Activated CD8-positive, alpha-beta T cell treated with anti-CD3 and anti-CD28 coated beads, Interleukin-2, amount 10 ng/mL, durations not matched to agents 7 days and 5 days (primary cell): ENCODE measurements at regions not wholly inside any gene's neighbourhood (a gene's known extent, or its start where the extent isn't known, plus 50 kb on each side); places are given as distances from the start of the nearest gene placed in this dataset.
A peak's percentile ranks its signal among the peaks of the same experiment; 100 is the strongest.
"Not testable (repeated sequence)": the region's sequence is repeated elsewhere in the genome, so short reads cannot be mapped to it uniquely, and the experiment has no call there.

Experiments
- ATAC-seq: fragments of 150-1000 bp; cut with Tn5 transposase; one replicate; pipeline ENCODE4 v1.10.0; 2021; ENCODE audit warnings: moderate library complexity
- CTCF ChIA-PET: fragments of 350-600 bp; sonication (Branson Sonifier 250); formaldehyde crosslinking; loops from one replicate; lab custom pipeline; 2021; ENCODE audit warnings: antibody characterized with exemption; lab: Charles Lee
- POLR2A ChIA-PET: fragments of 350-600 bp; sonication (Branson Sonifier 250); formaldehyde crosslinking; loops from one replicate; lab custom pipeline; 2021; ENCODE audit warnings: antibody characterized with exemption; lab: Charles Lee
- DNase-seq: peaks from one replicate; pipeline ENCODE4 v3.0.0-alpha.2; 2020
- H3K27ac Mint-ChIP-seq: one replicate; pipeline ENCODE4 v1.8.0; 2021; ENCODE audit warnings: mild to moderate bottlenecking, mixed read lengths
- H3K27me3 Mint-ChIP-seq: one replicate; pipeline ENCODE4 v1.8.0; 2021; ENCODE audit warnings: low read depth, mixed read lengths
- H3K36me3 Mint-ChIP-seq: one replicate; pipeline ENCODE4 v1.8.0; 2021; ENCODE audit warnings: low read depth, mixed read lengths
- H3K4me1 Mint-ChIP-seq: one replicate; pipeline ENCODE4 v1.8.0; 2021; ENCODE audit warnings: low read depth, mixed read lengths
- H3K4me3 Mint-ChIP-seq: one replicate; pipeline ENCODE4 v1.8.0; 2021; ENCODE audit warnings: mild to moderate bottlenecking, mixed read lengths
- H3K9me3 Mint-ChIP-seq: one replicate; pipeline ENCODE4 v1.8.0; 2022; ENCODE audit warnings: mixed read lengths; ENCODE audit not compliant: insufficient read depth

- Mint-ChIP-seq H3K36me3 (no peaks in the 10 kb centered on the region), H3K9me3 (no peaks in the 10 kb centered on the region), H3K4me1 (peaks cover under 1% of the 10 kb centered on the region), H3K27ac (no peak overlapping the region), H3K4me3 (no peak overlapping the region), H3K27me3 (peaks cover 3% of the 10 kb centered on the region)
- ATAC-seq: no peak
- DNase-seq: no peak
- CTCF ChIA-PET: no interaction called here
- POLR2A ChIA-PET: no interaction called here
These were observed 70.0 kb downstream of the LMO4 start for GRCh38 chr1:87398641-87399040.

GRCh38 chr1:87399264-87399663 is 70.6 kb downstream of the LMO4 start:
- Mint-ChIP-seq H3K4me1 (peaks cover 7% of the 10 kb centered on the region), H3K27ac (no peak overlapping the region), H3K4me3 (no peak overlapping the region), H3K27me3 (peaks cover 3% of the 10 kb centered on the region), H3K9me3 (no peaks in the 10 kb centered on the region), H3K36me3 (no peaks in the 10 kb centered on the region)
- ChIA-PET POLR2A (no interaction called here), CTCF (no interaction called here)
- ATAC-seq: no peak
- no peak for DNase-seq

GRCh38 chr1:87399701-87400100 is 71.0 kb downstream of the LMO4 start:
- H3K27ac Mint-ChIP-seq: no peak overlapping the region
- ATAC-seq: no peak
- peaks cover 3% of the 10 kb centered on the region for H3K27me3 Mint-ChIP-seq
- DNase-seq: no peak
- H3K4me3 Mint-ChIP-seq: no peak overlapping the region
- no peaks in the 10 kb centered on the region for H3K36me3 Mint-ChIP-seq
- H3K9me3 Mint-ChIP-seq: no peaks in the 10 kb centered on the region
- ChIA-PET CTCF (no interaction called here), POLR2A (no interaction called here)
- H3K4me1 Mint-ChIP-seq: peaks cover 11% of the 10 kb centered on the region

- CTCF ChIA-PET: no interaction called here
- DNase-seq (no peak), ATAC-seq (no peak)
- Mint-ChIP-seq H3K27me3 (peaks cover 8% of the 10 kb centered on the region), H3K27ac (no peak overlapping the region), H3K4me1 (peaks cover 20% of the 10 kb centered on the region), H3K9me3 (no peaks in the 10 kb centered on the region), H3K4me3 (no peak overlapping the region), H3K36me3 (no peaks in the 10 kb centered on the region)
- POLR2A ChIA-PET: no interaction called here
These were observed 72.1 kb downstream of the LMO4 start for GRCh38 chr1:87400813-87401212.

- CTCF ChIA-PET: no interaction called here
- H3K36me3 Mint-ChIP-seq: no peaks in the 10 kb centered on the region
- no peak overlapping the region for H3K27ac Mint-ChIP-seq
- no peaks in the 10 kb centered on the region for H3K9me3 Mint-ChIP-seq
- ATAC-seq (no peak), DNase-seq (no peak)
- no peak overlapping the region for H3K4me3 Mint-ChIP-seq
- H3K4me1 Mint-ChIP-seq: peaks cover 23% of the 10 kb centered on the region
- peaks cover 9% of the 10 kb centered on the region for H3K27me3 Mint-ChIP-seq
- POLR2A ChIA-PET: interaction anchor here (0.6 kb wide), 1 partner anchor 74 kb away, joined by 3 read pairs; the partner anchor contains the start of gene LMO4
These were observed 73.7 kb downstream of the LMO4 start for GRCh38 chr1:87402241-87403002.

DNA sequence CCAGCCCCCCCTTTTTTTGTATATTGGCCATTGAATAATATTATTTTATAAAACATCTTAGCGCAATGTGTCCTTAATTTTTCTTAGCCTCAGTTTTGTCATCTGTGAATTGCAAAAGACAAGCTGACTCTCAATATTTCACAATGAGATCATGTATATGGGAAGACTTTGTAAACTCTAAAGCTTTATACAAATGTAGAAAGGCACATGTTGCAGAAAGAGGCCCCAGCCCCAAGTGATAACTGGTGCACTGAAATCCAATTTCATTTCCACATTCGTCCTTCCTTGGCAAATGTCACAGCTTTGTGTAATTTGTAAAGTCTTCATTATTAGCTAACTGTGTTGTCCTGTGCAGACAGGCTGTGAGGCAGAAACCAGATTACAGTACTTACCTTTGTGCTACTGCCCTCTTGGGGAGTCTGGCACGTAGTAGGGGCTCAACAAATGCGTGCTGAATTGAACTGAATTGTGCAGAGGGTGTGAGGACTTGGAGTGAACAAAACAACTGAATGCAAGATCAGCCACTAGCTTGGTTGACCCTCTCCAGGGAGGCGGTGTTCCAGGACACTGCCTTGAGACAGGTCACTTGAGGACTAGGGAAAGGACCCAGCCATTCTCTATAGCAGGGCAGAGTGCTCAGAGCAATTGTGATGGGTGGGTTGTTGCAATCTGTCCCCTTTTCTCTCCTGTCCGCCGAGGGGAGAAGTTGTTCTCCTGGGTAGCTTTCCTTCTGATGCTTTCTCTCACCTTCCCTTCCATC is 74.6 kb downstream of the LMO4 start:
- H3K27me3 Mint-ChIP-seq: peaks cover 9% of the 10 kb centered on the region
- no peak for DNase-seq
- ChIA-PET CTCF (interaction anchor here (1.8 kb wide), 1 partner anchor 77 kb away, joined by 11 read pairs; no protein-coding TSS in a partner anchor), POLR2A (no interaction called here)
- H3K4me1 Mint-ChIP-seq: peaks cover 23% of the 10 kb centered on the region
- H3K4me3 Mint-ChIP-seq: no peak overlapping the region
- H3K36me3 Mint-ChIP-seq: no peaks in the 10 kb centered on the region
- no peak overlapping the region for H3K27ac Mint-ChIP-seq
- no peak for ATAC-seq
- H3K9me3 Mint-ChIP-seq: no peaks in the 10 kb centered on the region

DNA sequence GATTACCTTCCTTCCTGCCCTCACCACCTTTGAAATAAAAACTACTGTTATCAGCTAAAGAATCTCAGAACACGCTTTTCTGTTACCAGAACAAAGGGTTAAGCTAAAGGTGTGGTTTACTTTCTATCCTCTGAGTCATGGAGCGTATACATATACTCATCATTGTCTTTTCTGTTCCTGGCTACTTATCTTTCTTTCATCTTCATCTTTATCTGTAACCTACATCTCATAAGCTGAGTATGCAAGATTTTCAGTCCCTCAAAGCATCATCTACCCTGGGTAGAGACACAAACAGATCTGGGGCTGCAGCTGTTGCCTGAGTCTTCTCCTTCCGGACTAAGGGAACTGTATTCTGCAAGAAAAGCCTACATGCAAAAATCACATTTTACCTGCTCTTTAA is 75.6 kb downstream of the LMO4 start:
- H3K4me1 Mint-ChIP-seq: peaks cover 23% of the 10 kb centered on the region
- peak overlapping the region; percentile 55 for H3K27ac Mint-ChIP-seq
- peak; percentile 91 for ATAC-seq
- H3K36me3 Mint-ChIP-seq: no peaks in the 10 kb centered on the region
- H3K4me3 Mint-ChIP-seq: no peak overlapping the region
- peaks cover 9% of the 10 kb centered on the region for H3K27me3 Mint-ChIP-seq
- peak; percentile 27 for DNase-seq
- POLR2A ChIA-PET: interaction anchor here (1.7 kb wide), 1 partner anchor 75 kb away, joined by 5 read pairs; the partner anchor contains the start of gene LMO4
- CTCF ChIA-PET: interaction anchor here (1.8 kb wide), 1 partner anchor 78 kb away, joined by 11 read pairs; no protein-coding TSS in a partner anchor
- no peaks in the 10 kb centered on the region for H3K9me3 Mint-ChIP-seq

DNA sequence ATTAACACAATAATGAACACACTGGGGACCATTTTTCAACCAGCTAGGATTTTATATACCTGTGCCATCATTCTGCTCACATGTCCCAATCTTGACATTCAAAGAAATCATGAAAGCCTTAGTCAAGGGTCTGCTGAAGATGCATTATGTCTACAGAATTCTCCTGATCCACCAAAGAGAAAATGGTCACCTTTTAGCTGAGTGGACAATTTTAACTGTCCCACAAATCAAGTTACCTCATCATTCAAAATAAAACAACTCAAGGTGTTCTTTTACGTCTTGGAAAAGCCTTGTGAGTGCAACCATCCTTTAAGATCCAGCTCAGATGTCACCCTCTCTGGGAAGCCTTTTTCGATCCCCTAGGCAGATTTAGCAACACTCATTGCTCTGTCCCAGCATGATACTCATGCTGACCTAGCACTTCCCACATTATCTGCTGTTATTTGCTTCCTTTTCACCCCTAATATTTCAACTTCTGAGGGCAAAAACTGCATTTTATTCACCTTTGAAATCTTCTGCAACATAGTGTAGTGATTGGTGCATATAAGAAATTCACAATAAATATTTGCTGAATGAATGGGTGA is 80.1 kb downstream of the LMO4 start:
- H3K4me3 Mint-ChIP-seq: no peak overlapping the region
- no peaks in the 10 kb centered on the region for H3K36me3 Mint-ChIP-seq
- no peak for ATAC-seq
- H3K27ac Mint-ChIP-seq: no peak overlapping the region
- H3K9me3 Mint-ChIP-seq: no peaks in the 10 kb centered on the region
- ChIA-PET POLR2A (no interaction called here), CTCF (interaction anchor here (1.5 kb wide), 1 partner anchor 82 kb away, joined by 3 read pairs; no protein-coding TSS in a partner anchor)
- H3K27me3 Mint-ChIP-seq: peaks cover 6% of the 10 kb centered on the region
- H3K4me1 Mint-ChIP-seq: peaks cover 21% of the 10 kb centered on the region
- DNase-seq: no peak

- H3K4me3 Mint-ChIP-seq: no peak overlapping the region
- peaks cover 3% of the 10 kb centered on the region for H3K4me1 Mint-ChIP-seq
- H3K27ac Mint-ChIP-seq: no peak overlapping the region
- H3K9me3 Mint-ChIP-seq: no peaks in the 10 kb centered on the region
- peaks cover 3% of the 10 kb centered on the region for H3K27me3 Mint-ChIP-seq
- ATAC-seq (no peak), DNase-seq (no peak)
- H3K36me3 Mint-ChIP-seq: no peaks in the 10 kb centered on the region
- POLR2A ChIA-PET: no interaction called here
- CTCF ChIA-PET: no interaction called here
These were observed 82.2 kb downstream of the LMO4 start for GRCh38 chr1:87410776-87411480.

GRCh38 chr1:87413846-87414245 is 85.2 kb downstream of the LMO4 start:
- H3K27ac Mint-ChIP-seq, H3K9me3 Mint-ChIP-seq, H3K27me3 Mint-ChIP-seq, H3K4me1 Mint-ChIP-seq, H3K4me3 Mint-ChIP-seq, CTCF ChIA-PET, H3K36me3 Mint-ChIP-seq, DNase-seq, POLR2A ChIA-PET, ATAC-seq: not testable (repeated sequence)

DNA sequence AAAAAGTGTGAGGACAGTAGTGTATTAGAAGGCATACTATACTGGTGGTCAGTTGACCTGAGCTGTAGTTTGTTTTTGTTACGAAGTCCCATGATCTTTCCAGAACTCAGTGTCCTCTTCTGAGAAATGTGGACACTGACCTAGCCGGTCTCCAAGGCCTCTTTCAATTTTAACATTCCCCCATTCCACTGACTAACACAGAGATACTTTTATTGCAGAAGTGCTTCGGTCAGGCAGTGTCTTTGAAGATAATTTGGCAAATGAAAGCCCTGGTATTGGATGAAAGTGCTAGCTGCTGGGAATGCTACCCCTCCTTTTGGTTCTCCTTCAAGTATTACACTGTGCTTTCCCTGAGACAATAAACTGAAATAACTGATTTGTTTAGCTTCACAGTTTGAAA is 89.4 kb downstream of the LMO4 start:
- Mint-ChIP-seq H3K27me3 (peaks cover 2% of the 10 kb centered on the region), H3K4me1 (no peaks in the 10 kb centered on the region), H3K27ac (no peak overlapping the region), H3K4me3 (no peak overlapping the region), H3K9me3 (no peaks in the 10 kb centered on the region), H3K36me3 (no peaks in the 10 kb centered on the region)
- ATAC-seq (no peak), DNase-seq (no peak)
- ChIA-PET CTCF (no interaction called here), POLR2A (no interaction called here)
